ENCODE measurements at regions not wholly inside any gene's neighbourhood (a gene's known extent, or its start where the extent isn't known, plus 50 kb on each side); places are given as distances from the start of the nearest gene placed in this dataset.

- no peak for DNase-seq
These were observed 51.0 kb upstream of the SPINK5 start for GRCh38 chr5:148012801-148013200.

DNA sequence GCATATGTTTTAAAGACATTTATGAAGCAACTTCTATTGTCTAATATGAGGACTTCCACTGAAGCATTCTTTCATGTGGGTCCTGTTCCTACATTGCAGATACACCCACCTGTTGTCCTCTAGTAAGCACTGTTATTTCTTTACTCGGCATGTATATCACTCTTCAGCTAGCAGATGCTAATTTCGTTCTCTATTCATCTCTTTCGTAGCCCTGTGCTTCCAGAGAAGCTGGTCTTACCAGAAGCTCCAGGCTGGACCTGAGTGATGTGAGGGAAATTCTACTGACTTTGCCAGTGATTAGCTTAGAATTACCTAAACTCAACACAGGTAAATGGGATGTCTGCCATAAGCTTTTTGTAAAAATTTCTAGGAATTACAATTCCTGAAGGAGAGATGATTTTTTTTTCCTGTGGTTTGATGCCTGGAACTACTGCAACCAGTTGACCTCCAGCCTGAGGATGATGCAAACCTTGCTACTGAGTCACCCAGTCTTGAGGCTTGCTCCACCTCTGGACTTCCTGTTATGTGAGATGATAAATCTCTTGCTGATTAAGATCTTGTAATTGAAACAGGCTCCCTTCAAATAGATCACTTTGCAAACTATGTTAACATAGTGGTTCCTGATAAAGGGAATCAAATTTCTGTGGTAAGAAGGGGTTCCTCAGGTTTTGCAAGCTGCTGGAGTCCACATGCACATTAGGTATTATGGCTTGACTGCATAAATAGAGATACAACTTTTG lies 52.2 kb upstream of the SPINK5 start:
- DNase-seq = no peak

DNA sequence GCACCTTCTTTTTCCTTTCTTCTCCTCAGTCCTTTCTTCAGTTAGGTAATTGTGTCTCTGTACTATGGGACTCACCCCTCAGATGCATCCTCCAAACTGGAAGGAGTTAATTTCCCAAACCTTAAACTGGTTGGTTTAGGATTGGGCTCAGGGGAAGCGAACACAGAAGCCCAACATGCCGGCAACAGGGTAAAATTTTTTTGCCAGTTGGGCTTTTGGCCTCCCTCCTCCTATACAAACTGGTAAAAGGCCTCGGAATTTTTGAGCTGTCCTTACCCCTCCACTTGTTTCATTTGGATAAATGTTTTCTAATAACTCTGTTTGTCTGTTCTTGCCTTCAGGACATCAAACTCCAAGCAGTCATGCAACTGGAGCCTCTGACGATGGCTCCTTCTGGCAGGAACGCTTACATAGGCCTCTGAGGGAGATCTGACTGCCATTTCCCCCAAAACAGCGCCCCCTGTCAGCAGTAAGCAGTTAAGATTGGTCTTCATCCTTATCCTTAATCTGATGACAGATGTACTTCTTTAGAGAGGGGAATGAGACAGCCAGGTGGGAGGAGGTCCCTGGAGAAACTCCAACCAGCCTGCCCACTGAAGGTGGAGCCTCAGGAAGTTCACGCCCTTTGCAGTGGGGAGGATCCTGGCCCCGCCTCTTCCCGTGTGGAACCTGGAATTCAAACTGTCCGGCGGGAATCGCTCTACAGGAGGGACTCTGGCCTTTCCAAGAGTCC lies 57.8 kb upstream of the SPINK5 start:
- peak in 1 of 2 experiments; percentile 13 for DNase-seq

GRCh38 chr5:148003226-148003625 lies 60.6 kb upstream of the SPINK5 start:
- no peak for DNase-seq

GRCh38 chr5:148002451-148002850 lies 61.3 kb upstream of the SPINK5 start:
- DNase-seq = no peak

DNA sequence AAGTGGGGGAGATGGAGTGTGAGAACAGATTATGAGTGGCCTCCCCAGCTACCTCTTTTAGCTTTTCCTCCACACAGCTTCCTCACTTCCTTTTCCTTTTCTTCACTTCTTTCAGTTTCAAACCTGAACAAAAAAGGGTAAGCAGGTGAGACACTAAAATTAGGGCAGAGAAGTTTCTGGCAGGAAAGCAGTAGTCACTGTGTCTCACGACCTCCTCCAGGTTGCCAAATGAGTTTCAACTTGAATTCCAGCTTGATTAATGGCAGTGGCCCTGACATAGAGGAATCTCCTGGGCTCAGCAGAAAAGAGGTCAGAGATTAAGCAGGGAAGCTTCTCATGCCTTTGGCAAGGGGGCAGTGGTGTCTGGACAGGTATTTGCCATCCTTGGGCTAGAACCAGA lies 63.7 kb upstream of the SPINK5 start:
- DNase-seq = no peak

- no peak for DNase-seq
These were observed 65.1 kb upstream of the SPINK5 start for GRCh38 chr5:147998704-147999103.

GRCh38 chr5:147997486-147997885 lies 66.3 kb upstream of the SPINK5 start:
- no peak for DNase-seq

GRCh38 chr5:147996379-147996778 lies 67.4 kb upstream of the SPINK5 start:
- no peak for DNase-seq

DNA sequence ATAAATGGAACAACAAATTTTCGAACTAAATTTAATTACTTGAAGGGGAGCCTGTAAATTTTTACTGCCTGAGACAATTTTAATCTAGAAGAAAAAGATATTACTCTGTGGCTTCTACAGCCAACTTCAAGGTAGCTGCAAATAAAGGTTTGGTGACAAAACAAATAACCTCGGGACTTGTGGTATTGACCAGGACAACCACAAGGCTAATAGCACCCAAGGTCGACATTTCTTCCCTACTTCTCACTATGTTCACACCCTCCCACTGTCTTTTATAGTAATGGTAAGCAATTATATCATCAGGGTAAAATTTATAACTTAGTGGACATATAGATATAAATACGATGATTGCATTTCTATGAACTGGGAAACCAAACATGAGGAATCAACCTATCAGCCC lies 67.9 kb upstream of the SPINK5 start:
- no peak for DNase-seq

GRCh38 chr5:147989994-147990393 lies 73.8 kb upstream of the SPINK5 start:
- no peak for DNase-seq

DNA sequence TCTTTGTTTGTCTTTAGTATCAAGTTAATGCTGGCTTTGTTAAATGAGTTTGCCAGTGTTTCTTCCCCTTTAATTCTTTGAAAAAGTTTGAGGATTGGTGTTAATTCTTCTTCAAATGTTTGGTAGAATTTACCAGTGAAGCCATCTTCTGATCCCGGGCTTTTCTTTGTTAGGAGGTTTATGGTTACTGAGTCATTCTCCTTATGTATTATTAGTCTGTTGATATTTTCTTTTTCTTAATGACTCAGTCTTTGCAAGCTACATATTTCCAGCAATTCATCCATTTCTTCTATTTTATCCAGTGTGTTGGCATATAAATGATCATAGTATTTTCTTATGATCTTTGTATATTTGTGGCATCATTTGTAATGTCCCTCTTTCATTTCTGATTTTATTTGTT lies 74.5 kb upstream of the SPINK5 start:
- DNase-seq = no peak

DNA sequence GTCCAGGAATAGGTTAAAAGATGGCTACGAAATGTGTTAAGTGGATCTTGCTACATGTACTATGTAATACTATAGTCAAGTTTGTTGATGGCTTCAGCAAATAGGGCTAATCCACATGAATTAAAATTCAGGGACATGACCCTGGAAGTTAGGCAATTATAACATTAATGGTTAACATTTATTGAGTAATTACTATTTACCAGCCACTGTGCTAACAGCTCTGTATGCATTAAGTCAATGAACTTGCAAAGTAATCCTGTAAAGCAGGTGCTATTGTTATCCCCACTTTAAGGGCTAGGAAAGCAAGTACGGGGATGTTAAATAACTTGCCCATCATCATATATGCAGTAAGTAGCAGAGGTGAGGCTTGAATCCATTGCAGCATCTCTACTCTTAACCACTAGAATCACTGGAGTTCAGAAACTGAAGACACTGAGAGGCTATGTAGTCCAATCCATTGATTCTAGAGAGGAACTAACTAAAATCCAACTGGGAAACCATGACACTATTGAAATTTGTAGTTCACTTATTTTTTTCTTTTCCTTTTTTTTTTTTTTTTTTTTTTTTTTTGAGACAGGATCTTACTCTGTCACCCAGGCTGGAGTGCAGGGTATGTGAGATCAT lies 77.5 kb upstream of the SPINK5 start:
- no peak for DNase-seq

DNA sequence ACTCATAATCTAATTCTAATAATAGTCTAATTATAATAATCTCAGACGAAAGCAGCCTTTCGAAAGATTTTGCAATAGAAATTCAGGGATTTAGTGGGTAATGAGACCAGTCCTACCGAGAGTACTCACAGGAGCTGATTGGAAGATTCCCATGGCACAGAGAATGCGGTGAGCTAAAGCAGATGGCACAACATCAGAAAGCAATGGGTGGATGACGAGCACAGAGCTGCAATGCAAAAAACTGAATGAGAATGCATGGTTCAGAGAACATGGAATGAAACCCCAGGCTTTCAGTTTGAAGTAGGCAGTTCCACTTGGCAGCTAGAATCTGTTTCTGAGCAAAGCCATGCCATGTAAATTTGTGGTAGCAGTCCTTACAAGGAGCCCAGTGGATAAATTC lies 78.2 kb upstream of the SPINK5 start:
- DNase-seq = no peak

DNA sequence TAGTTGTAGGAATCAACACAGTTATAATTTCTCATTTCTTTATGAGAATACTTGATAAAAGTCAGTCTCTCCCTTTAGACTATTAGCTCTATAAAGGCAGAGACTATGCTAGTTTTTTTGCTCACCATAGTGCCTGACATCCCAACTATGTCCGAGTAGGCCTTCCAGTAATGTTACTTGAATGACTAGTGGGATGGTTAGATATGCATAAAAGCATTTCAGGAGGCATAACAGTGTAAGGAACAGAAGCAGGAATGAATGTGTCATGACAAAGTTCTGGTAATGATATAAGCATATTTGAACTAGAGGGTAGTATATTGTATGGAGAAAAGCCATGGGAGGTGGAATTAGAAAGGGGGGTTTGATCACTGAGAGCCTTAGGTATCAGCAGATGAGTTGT lies 77.4 kb upstream of the C5orf46 start:
- no peak for DNase-seq

DNA sequence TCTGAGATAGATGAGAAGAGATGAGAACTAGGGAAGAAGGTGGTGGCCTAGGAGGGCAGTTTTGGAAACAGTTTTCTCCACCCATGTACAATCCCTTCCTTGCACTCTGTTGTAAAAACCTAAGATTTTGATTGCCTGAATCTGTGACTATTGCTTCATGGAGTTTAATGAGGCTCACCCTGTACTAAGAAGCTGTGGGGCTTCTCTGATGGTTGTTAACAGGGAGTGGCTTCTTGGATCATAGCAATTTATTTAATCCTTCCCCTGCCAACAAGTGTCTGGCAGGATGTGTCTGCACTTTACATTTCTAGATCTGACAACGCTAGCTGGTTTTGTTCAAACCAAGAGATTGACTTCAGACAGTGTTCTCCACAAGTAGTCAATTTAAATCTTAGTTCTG lies 74.7 kb upstream of the C5orf46 start:
- no peak for DNase-seq

DNA sequence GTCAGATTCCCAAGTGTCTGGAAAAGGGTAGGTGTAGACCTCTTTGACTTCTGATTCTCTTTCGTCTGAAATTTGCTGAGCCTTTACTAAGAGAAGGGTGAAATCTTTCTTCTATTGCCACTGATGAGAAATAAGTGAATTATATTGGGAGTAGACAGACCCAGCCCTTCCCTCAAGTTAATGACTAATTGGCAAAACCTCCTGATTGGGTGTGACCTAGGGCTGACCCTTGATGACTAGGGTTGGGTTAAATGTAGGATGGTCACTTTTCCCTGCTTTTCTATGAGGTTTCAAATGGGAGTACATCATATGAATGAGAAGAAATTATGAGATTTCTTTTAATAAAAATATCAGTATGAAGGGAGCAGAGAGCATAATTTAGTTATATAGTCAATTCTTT lies 73.4 kb upstream of the C5orf46 start:
- no peak for DNase-seq

GRCh38 chr5:147972076-147972840 lies 65.9 kb upstream of the C5orf46 start:
- no peak for DNase-seq

DNA sequence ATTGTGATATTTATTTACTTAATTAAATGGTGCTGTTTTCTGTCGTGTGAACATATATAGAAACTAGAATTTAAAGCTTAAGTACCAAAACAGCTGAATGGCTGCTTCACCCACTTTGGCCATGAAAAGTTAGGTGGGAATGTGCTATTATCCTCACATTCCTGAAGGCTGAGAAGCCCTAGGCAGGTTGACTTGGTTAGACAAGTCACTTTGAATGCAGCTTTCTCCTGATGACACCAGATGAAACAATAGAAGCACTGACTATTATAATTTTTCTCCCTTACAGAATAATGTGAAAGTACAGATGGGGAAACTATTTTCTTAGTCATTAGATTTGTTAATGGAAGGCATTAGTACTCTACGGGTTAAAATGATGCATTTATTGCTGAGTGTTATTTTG lies 65.1 kb upstream of the C5orf46 start:
- DNase-seq = no peak

- DNase-seq = no peak
These were observed 62.5 kb upstream of the C5orf46 start for GRCh38 chr5:147968855-147969254.

- DNase-seq = no peak
These were observed 60.5 kb upstream of the C5orf46 start for GRCh38 chr5:147966829-147967228.

GRCh38 chr5:147966326-147966725 lies 60.0 kb upstream of the C5orf46 start:
- no peak for DNase-seq

- no peak for DNase-seq
These were observed 59.4 kb upstream of the C5orf46 start for GRCh38 chr5:147965715-147966114.

Data from NCI-H446 (cell line).